ENCODE measurements at regions not wholly inside any gene's neighbourhood (a gene's known extent, or its start where the extent isn't known, plus 50 kb on each side); places are given as distances from the start of the nearest gene placed in this dataset.
A peak's percentile ranks its signal among the peaks of the same experiment; 100 is the strongest.
"Not testable (repeated sequence)": the region's sequence is repeated elsewhere in the genome, so short reads cannot be mapped to it uniquely, and the experiment has no call there.

- DNase-seq (ENCODE audit: low read depth in 2 of 2) = peak; percentile 85 to 87
Measured at GRCh38 chr4:118410138-118410537, 57.3 kb upstream of the PRSS12 start.

DNA sequence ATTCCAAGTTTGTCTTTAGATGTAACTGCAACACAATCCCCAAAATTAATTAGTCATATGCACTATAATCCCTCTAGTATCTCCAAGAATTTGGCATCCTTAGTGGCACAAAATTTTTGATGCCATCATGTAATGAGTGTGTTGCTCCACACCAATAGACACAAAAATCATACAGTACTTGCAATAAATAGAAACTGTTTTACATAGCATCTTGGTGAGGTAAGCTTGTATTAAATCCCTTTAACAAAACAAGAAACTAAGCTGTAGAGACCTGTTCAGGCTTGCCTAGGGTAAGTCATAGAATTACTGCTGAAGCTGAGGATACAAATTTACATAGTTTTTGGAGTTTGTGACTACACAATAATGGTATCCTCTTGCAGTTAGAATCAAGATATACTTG is 64.5 kb upstream of the PRSS12 start:
- DNase-seq (ENCODE audit: low read depth in 2 of 2) = no peak

- DNase-seq (ENCODE audit: low read depth in 2 of 2) = not testable (repeated sequence)
Measured at GRCh38 chr4:118417800-118418199, 65.0 kb upstream of the PRSS12 start.

DNA sequence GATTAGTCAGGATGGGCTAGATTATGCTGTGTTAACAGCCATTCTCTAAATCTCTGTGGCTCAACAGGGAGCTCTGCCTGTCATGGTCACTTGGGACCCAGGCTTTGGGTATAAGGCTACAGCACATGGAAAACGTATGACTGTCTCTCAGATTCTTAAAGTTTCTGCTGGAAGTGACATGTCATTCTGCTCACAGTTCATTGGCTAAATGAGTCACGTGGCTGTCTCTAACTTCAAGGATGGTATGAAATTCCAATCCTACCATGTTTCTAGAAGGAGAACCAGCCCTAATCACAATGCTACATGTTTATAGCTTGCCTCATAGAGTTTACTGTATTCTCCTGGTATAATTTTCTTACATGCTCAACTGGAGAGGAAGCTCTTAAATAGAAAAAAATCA is 65.6 kb upstream of the PRSS12 start:
- DNase-seq (ENCODE audit: low read depth in 2 of 2) = not testable (repeated sequence)

- DNase-seq (ENCODE audit: low read depth in 2 of 2) = not testable (repeated sequence)
Measured at GRCh38 chr4:118419626-118420025, 66.8 kb upstream of the PRSS12 start.

DNA sequence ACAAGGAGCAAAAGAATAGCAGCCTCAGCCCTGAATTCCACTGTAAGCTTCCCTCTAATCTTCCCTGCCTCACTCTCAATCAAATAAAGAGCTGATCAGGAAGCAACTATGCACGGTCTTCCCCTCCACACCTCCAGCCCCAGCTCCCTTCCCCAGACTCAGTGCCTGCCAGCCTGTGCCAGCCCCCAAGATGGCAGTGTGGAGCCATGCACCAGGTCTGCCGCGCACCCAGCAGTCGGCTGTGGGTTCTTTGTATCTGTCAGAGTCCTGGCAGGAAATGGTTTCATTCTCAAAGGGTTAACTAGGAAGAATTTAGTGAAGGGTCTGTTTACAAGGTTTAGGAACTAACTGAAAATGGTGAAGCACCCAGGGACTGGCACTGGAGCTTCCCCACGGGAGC is 71.3 kb upstream of the PRSS12 start:
- DNase-seq (ENCODE audit: low read depth in 2 of 2) = peak in 1 of 2 experiments; percentile 33

DNA sequence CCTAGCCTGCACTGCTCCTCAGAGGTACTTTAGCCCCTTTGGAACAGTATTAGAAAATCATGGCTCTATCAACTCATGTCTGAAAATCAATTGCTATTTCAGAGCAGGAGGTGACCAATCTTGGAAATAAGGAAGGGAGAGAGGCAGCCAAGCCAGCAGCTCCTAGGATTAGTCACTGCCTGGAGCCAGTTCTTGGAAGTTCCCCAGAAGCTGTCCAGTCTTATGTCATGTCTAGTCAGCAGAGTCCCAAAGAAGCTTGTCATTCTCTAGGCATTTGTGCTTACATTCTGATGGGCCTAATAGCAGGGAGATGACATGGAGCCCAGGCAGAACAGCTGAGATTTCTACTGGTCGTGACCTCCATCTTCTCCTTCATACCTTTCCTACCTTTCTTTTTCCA is 76.1 kb upstream of the PRSS12 start:
- DNase-seq (ENCODE audit: low read depth in 2 of 2) = not testable (repeated sequence)

DNA sequence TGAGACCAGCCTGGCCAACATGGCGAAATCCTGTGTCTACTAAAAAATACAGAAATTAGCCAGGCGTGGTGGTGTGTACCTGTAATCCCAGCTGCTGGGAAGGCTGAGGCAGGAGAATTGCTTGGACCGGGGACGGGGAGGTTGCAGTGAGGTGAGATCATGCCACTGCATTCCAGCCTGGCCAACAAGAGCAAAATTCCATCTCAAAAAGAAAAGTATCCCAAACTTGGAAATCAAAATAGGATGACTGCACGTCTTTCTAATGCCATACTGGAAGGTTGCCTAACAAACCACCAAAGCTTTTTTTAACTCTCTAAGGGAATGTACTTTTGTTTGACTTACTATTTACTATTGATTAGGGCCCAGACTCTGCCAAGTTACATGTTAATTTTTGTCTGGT is 79.6 kb upstream of the PRSS12 start:
- not testable (repeated sequence) for DNase-seq (ENCODE audit: low read depth in 2 of 2)

GRCh38 chr4:118433612-118434375 is 81.0 kb upstream of the PRSS12 start:
- not testable (repeated sequence) for DNase-seq (ENCODE audit: low read depth in 2 of 2)

DNA sequence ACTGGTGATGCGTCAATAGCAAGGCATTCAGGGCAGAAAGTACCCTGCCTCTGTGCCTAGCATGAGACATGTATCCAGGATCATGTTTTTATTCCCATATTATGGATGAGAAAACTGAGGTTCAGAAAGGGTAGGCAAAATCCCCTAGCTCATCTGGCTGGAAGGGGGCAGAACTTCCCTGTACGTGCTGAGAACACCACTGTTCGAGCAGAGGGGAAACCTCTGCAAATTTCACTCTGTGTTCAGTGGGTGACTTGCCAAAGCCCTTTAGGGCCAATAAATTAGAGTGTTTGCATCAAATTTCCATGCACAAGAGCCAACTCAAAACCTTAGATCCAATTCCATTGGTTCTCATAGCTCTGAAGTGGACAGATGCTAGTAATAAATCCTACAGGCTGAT is 82.6 kb upstream of the PRSS12 start:
- not testable (repeated sequence) for DNase-seq (ENCODE audit: low read depth in 2 of 2)

DNA sequence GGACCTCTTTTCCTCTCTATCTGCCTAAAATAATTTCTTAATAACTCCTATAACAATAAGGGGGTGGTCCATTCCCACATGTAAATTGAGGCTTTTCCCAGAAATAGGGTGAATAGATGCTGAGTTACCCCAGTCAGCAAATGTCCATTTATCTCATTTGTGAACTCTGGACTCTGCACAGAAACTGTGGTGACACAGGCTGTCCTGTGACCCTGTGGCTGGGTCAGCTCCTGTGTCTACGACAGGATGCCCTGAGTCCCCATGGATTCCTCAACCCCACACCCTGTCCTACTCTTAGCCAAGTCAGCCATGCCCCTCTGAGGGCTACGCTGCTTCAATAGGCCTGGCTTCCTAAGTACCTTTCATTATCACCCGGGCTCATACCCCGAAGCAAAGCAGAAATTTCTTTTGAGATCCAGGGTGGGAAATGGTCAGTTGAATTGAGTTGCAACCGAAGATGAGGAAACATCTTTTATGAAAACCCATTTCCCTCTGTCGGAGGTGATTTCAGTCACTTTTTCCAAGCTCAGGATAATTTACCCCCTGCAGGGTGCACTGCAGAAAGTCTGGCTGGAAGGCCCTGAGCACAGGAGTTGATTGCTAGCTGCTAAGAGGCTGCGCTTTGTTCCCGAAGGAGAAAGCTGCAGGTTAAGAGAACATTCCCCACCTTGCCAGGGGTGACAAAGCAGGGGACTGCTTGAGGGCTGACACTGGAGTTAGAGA is 89.5 kb upstream of the PRSS12 start:
- DNase-seq (ENCODE audit: low read depth in 2 of 2) = not testable (repeated sequence)

- DNase-seq (ENCODE audit: low read depth in 2 of 2) = not testable (repeated sequence)
Measured at GRCh38 chr4:118447397-118447796, 94.6 kb upstream of the PRSS12 start.

DNA sequence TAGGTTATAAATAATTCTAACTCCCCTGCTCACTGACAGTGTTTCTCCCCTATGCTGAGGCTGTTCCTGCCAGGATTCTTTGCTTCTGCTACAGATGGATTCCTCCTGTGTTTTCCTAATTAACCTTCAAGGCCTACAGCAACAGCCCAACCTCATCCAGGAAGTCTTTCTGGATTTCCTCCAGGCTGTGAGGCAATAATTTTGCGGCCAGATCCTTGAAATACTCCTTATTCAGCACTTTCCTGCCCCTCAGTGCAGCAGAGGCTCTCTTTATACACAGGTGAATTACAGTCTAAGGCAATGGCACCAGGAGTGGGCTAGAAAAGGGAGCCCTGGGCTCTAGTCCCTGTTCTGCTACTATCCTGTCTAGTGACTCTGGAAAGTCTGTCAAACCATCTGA is 102.1 kb upstream of the PRSS12 start:
- DNase-seq (ENCODE audit: low read depth in 2 of 2) = peak; percentile 5 to 11

- not testable (repeated sequence) for DNase-seq (ENCODE audit: low read depth in 2 of 2)
Measured at GRCh38 chr4:118461435-118461834, 108.6 kb upstream of the PRSS12 start.

GRCh38 chr4:118465831-118466230 is 113.0 kb upstream of the PRSS12 start:
- peak; percentile 60 to 67 for DNase-seq (ENCODE audit: low read depth in 2 of 2)

- peak in 1 of 2 experiments; percentile 24 for DNase-seq (ENCODE audit: low read depth in 2 of 2)
Measured at GRCh38 chr4:118474001-118474626, 121.3 kb upstream of the PRSS12 start.

DNA sequence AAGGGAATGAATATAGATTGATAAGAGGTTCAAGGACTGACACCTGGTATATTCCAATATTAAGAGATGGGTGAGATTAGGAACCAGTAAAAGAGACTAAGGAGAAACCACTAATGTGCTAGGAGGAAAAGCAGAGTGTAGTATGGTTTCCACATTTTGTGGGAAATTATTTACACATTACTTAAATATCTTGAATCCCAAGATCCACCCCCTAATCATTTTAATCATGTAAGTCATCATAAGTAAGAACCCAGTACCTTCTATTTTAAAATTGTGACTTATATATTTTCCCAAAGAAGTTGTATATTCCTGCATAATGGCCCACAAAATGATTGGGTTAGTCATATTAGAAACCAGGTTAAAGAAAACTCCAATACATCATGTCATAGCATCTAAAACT is 122.0 kb upstream of the PRSS12 start:
- peak in 1 of 2 experiments; percentile 10 for DNase-seq (ENCODE audit: low read depth in 2 of 2)

- not testable (repeated sequence) for DNase-seq (ENCODE audit: low read depth in 2 of 2)
Measured at GRCh38 chr4:118475901-118476300, 123.1 kb upstream of the PRSS12 start.

- DNase-seq (ENCODE audit: low read depth in 2 of 2) = not testable (repeated sequence)
Measured at GRCh38 chr4:118477826-118478225, 125.0 kb upstream of the PRSS12 start.

DNA sequence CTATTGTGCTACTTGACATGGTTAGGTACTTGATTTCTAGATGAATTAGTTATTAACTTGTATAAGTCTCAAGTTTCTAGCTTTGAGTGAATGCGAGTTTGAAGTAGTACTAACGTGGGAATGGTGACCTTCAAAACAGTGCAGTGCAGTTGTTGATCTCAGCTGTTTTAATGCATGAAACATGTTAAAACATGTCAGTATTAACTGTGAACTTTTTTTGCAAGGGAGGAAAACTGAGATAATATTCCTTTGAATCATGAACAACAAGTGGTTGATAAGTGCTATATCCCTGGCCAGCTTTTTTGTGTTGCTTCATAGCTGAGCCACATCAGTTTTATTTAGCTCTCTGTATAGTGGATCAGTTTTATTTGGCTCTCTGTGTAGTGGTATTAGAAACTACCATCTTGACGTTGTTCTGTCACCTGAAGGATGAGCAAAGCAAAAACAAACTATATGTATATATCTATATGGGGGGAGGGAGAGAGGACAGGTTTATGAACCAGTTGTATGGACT is 133.1 kb upstream of the PRSS12 start:
- DNase-seq (ENCODE audit: low read depth in 2 of 2) = not testable (repeated sequence)

GRCh38 chr4:118492963-118493362 is 140.2 kb upstream of the PRSS12 start:
- not testable (repeated sequence) for DNase-seq (ENCODE audit: low read depth in 2 of 2)

DNA sequence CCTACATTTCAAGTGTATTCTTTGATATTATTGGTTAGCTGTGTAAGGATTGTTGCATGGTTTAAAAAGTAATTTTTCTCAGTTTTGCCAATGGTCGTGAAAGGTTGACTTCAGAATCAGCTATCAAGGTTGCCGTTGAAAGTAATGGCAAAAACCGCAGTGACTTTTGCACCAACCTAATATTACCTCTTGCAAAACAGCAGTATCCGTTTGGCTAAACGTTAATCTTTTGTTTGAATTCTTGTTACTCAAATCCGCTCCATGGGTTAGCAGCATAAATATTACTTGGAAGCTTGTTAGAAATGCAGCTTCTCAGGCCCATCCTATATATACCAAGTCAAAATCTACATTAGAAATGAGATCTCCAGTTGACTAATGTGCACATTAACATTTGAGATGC is 141.6 kb upstream of the PRSS12 start:
- DNase-seq (ENCODE audit: low read depth in 2 of 2) = not testable (repeated sequence)
